Caco-2 (cell line): ENCODE measurements at regions not wholly inside any gene's neighbourhood (a gene's known extent, or its start where the extent isn't known, plus 50 kb on each side); places are given as distances from the start of the nearest gene placed in this dataset.
"Not testable (repeated sequence)": the region's sequence is repeated elsewhere in the genome, so short reads cannot be mapped to it uniquely, and the experiment has no call there.

Experiments used
- BruUV-seq: library from RNA; stranded (reverse); fragments of 400-500 nt; replicated peaks from 2 replicates; lab custom pipeline; 2021; lab: Mats Ljungman, UMichigan
- CTCF ChIA-PET: fragments of 300-600 bp; sonication (Branson Sonifier 250); formaldehyde crosslinking; loops from one replicate; lab custom pipeline; 2022; ENCODE audit warnings: antibody characterized with exemption; lab: Charles Lee
- POLR2A ChIA-PET: fragments of 300-600 bp; sonication (Branson Sonifier 250); formaldehyde crosslinking; loops from one replicate; lab custom pipeline; 2022; ENCODE audit warnings: antibody characterized with exemption; lab: Charles Lee
- DNase-seq, 2 experiments: peaks; one replicate each; pipeline versions ENCODE4 v3.0.0 to v3.0.0-alpha.2; 2020 to 2022
- H3K27me3 ChIP-seq: replicated peaks from 2 replicates; pipeline ENCODE4 v1.6.0; 2011; ENCODE audit warnings: low read length; ENCODE audit not compliant: control insufficient read depth, insufficient read depth
- H3K36me3 ChIP-seq: 2 replicates; pipeline ENCODE4 v1.5.1; 2011; ENCODE audit warnings: low read length; ENCODE audit not compliant: control insufficient read depth, insufficient read depth
- H3K4me1 ChIP-seq: fragments of 250-450 bp; sonication (Bioruptor Pico); 2 replicates; pipeline ENCODE4 v1.5.1; 2020; ENCODE audit warnings: mild to moderate bottlenecking
- H3K4me3 ChIP-seq: 2 replicates; pipeline ENCODE4 v1.5.1; 2011; ENCODE audit warnings: low read depth, mild to moderate bottlenecking, control low read depth, low read length
- H3K9me3 ChIP-seq: fragments of 250-450 bp; sonication (Bioruptor Pico); 2 replicates; pipeline ENCODE4 v1.5.1; 2020; ENCODE audit warnings: mild to moderate bottlenecking, moderate library complexity
- H3K27ac Mint-ChIP-seq: one replicate; pipeline ENCODE4 v1.8.0; 2022; ENCODE audit warnings: mixed read lengths; ENCODE audit not compliant: unreplicated experiment
- H3K27me3 Mint-ChIP-seq: one replicate; pipeline ENCODE4 v1.8.0; 2022; ENCODE audit warnings: mixed read lengths; ENCODE audit not compliant: insufficient read depth, unreplicated experiment
- H3K36me3 Mint-ChIP-seq: one replicate; pipeline ENCODE4 v1.8.0; 2022; ENCODE audit warnings: mild to moderate bottlenecking, mixed read lengths; ENCODE audit not compliant: insufficient read depth, unreplicated experiment
- H3K4me1 Mint-ChIP-seq: one replicate; pipeline ENCODE4 v1.8.0; 2022; ENCODE audit warnings: low read depth, mixed read lengths; ENCODE audit not compliant: unreplicated experiment
- H3K4me3 Mint-ChIP-seq: one replicate; pipeline ENCODE4 v1.8.0; 2022; ENCODE audit warnings: mild to moderate bottlenecking, moderate library complexity, mixed read lengths; ENCODE audit not compliant: unreplicated experiment
- H3K9me3 Mint-ChIP-seq: one replicate; pipeline ENCODE4 v1.8.0; 2022; ENCODE audit warnings: mixed read lengths; ENCODE audit not compliant: unreplicated experiment
- CTCF ChIP-seq, 2 experiments: fragments of 200-600 bp in 1 of 2; IDR thresholded peaks; 1 replicate in 1 of 2; 2 replicates in 1 of 2; pipeline versions ENCODE4 v1.5.1 to v1.8.0; 2011 to 2022; ENCODE audit warnings: antibody characterized with exemption in 1 of 2, control low read depth in 1 of 2, inconsistent platforms in 1 of 2, low read depth in 1 of 2, low read length in 1 of 2, mild to moderate bottlenecking in 1 of 2, moderate library complexity in 1 of 2; ENCODE audit not compliant: insufficient read depth in 1 of 2, severe bottlenecking in 1 of 2, unreplicated experiment in 1 of 2
- intact Hi-C: fragments of 100-400 bp; cut with micrococcal nuclease; formaldehyde crosslinking; loops from one replicate; pipeline ENCODE4 v1.10.0; 2022; ENCODE audit not compliant: unreplicated experiment

GRCh38 chr18:14936313-14936712 lies 188.3 kb downstream of the ANKRD30B start:
- DNase-seq: peak; percentile 35 to 53
- no peaks in the 10 kb centered on the region for H3K27me3 ChIP-seq
- H3K9me3 ChIP-seq: no peaks in the 10 kb centered on the region
- no peak overlapping the region for H3K27ac Mint-ChIP-seq
- intact Hi-C loops: no loop called here
- H3K27me3 Mint-ChIP-seq: no peaks in the 10 kb centered on the region
- CTCF ChIA-PET: no interaction called here
- H3K4me1 ChIP-seq: no peaks in the 10 kb centered on the region; the same call in 1 of the 2 replicates
- no peaks in the 10 kb centered on the region for H3K36me3 Mint-ChIP-seq
- BruUV-seq: no TSS peak
- no peak overlapping the region for H3K4me3 ChIP-seq
- peak overlapping the region; percentile 13 for H3K4me3 Mint-ChIP-seq
- POLR2A ChIA-PET: no interaction called here
- no peak for TF ChIP-seq CTCF (IDR thresholded peaks at IDR 0.05; ENCODE audit: insufficient read depth in 1 of 2, low read depth in 1 of 2, low read length in 1 of 2, severe bottlenecking in 1 of 2, unreplicated experiment in 1 of 2)
- H3K36me3 ChIP-seq: no peaks in the 10 kb centered on the region
- no peaks in the 10 kb centered on the region for H3K9me3 Mint-ChIP-seq
- peaks cover 7% of the 10 kb centered on the region for H3K4me1 Mint-ChIP-seq

- ChIA-PET POLR2A (no interaction called here), CTCF (no interaction called here)
- peaks cover 7% of the 10 kb centered on the region for H3K4me1 Mint-ChIP-seq
- Histone ChIP-seq H3K27me3 (no peaks in the 10 kb centered on the region), H3K4me1 (no peaks in the 10 kb centered on the region; the same call in 1 of the 2 replicates), H3K36me3 (no peaks in the 10 kb centered on the region), H3K9me3 (no peaks in the 10 kb centered on the region), H3K4me3 (no peak overlapping the region)
- no peaks in the 10 kb centered on the region for H3K27me3 Mint-ChIP-seq
- no peak for TF ChIP-seq CTCF (IDR thresholded peaks at IDR 0.05; ENCODE audit: insufficient read depth in 1 of 2, low read depth in 1 of 2, low read length in 1 of 2, severe bottlenecking in 1 of 2, unreplicated experiment in 1 of 2)
- DNase-seq: no peak
- H3K36me3 Mint-ChIP-seq: no peaks in the 10 kb centered on the region
- no TSS peak for BruUV-seq
- no peaks in the 10 kb centered on the region for H3K9me3 Mint-ChIP-seq
- H3K27ac Mint-ChIP-seq: no peak overlapping the region
- H3K4me3 Mint-ChIP-seq: no peak overlapping the region
- intact Hi-C loops: no loop called here
Measured at GRCh38 chr18:14937271-14937670, 189.3 kb downstream of the ANKRD30B start.

GRCh38 chr18:14939141-14939540 lies 191.2 kb downstream of the ANKRD30B start:
- no peak overlapping the region for H3K27ac Mint-ChIP-seq
- Histone ChIP-seq H3K36me3 (no peaks in the 10 kb centered on the region), H3K4me3 (no peak overlapping the region), H3K9me3 (no peaks in the 10 kb centered on the region), H3K4me1 (no peaks in the 10 kb centered on the region; the same call in 1 of the 2 replicates), H3K27me3 (no peaks in the 10 kb centered on the region)
- H3K27me3 Mint-ChIP-seq: no peaks in the 10 kb centered on the region
- CTCF ChIA-PET: no interaction called here
- POLR2A ChIA-PET: no interaction called here
- intact Hi-C loops: no loop called here
- H3K36me3 Mint-ChIP-seq: no peaks in the 10 kb centered on the region
- no TSS peak for BruUV-seq
- H3K4me1 Mint-ChIP-seq: peaks cover 7% of the 10 kb centered on the region
- no peak overlapping the region for H3K4me3 Mint-ChIP-seq
- H3K9me3 Mint-ChIP-seq: no peaks in the 10 kb centered on the region
- DNase-seq: no peak
- no peak for TF ChIP-seq CTCF (IDR thresholded peaks at IDR 0.05; ENCODE audit: insufficient read depth in 1 of 2, low read depth in 1 of 2, low read length in 1 of 2, severe bottlenecking in 1 of 2, unreplicated experiment in 1 of 2)

- BruUV-seq, H3K4me1 Mint-ChIP-seq, H3K4me1 ChIP-seq, CTCF ChIA-PET, H3K27me3 ChIP-seq, H3K36me3 ChIP-seq, intact Hi-C loops, H3K27ac Mint-ChIP-seq, POLR2A ChIA-PET, H3K9me3 Mint-ChIP-seq, H3K27me3 Mint-ChIP-seq, H3K4me3 Mint-ChIP-seq, H3K4me3 ChIP-seq, H3K9me3 ChIP-seq, DNase-seq, H3K36me3 Mint-ChIP-seq: not testable (repeated sequence)
Measured at GRCh38 chr18:14940106-14940505, 192.1 kb downstream of the ANKRD30B start.
